GM18505 (cell line): ENCODE measurements at regions not wholly inside any gene's neighbourhood (a gene's known extent, or its start where the extent isn't known, plus 50 kb on each side); places are given as distances from the start of the nearest gene placed in this dataset.
"Not testable (repeated sequence)": the region's sequence is repeated elsewhere in the genome, so short reads cannot be mapped to it uniquely, and the experiment has no call there.

Source experiments
- ATAC-seq: cut with Tn5 transposase; IDR thresholded peaks from one replicate; pipeline ENCODE4 v1.9.1; 2021; ENCODE audit not compliant: unreplicated experiment
- POLR2A ChIP-seq: IDR thresholded peaks from 4 replicates; pipeline ENCODE4 v1.6.1; 2011; ENCODE audit warnings: borderline replicate concordance; ENCODE audit not compliant: insufficient read depth, insufficient read length; ENCODE audit errors: extremely low read depth

DNA sequence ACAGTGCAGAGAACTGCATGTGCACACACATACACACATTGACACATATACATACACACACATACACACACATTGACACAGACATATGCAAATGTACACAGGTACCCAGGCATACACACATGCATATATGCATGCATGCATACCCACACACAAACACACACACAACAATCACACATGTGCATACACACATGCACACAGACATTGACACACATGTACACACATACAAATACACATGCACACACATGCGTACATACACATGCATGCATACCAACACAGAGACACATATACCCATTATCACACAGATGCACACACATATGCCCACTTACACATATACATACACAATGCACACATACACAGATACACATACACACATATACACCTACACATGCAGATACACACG lies 299.6 kb upstream of the ADCY2 start:
- no peak for TF ChIP-seq POLR2A
- no peak for ATAC-seq

DNA sequence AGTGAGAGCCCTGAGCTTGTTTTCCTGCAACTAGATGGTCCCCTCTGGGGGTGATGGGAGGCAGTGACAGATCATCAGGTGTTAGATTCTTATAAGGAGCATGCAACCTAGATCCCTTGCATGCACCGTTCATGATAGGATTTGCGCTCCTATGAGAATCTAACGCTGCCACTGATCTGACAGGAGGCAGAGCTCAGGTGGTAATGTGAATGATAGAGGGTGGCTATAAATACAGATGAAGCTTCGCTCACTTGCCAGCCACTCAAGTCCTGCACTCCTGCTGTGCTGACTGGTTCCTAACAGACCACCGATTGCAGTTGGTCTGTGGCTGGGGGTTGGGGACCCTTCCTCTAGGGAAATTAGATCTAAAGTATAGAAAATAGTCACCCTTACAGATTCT lies 290.6 kb upstream of the ADCY2 start:
- no peak for TF ChIP-seq POLR2A
- ATAC-seq = no peak

DNA sequence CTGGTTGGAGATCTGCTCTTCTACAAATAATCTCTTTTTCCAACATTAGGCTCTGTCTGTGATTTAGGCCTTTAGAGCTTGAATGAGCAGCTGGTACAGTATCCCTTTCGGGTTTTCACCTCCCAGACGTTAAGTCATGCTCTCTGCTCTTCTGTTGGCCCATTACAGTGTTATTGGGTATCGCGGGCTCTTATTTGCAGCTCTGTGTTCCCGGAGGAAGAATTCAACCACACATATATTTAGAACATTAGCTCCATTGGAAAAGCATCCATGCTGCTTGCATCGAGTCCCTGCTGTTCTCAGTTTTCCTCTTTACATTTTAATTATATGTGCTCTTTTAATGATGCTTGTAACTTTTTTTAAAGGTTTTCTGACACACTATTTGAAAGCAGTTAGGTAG lies 278.0 kb upstream of the ADCY2 start:
- no peak for ATAC-seq
- TF ChIP-seq POLR2A = no peak

DNA sequence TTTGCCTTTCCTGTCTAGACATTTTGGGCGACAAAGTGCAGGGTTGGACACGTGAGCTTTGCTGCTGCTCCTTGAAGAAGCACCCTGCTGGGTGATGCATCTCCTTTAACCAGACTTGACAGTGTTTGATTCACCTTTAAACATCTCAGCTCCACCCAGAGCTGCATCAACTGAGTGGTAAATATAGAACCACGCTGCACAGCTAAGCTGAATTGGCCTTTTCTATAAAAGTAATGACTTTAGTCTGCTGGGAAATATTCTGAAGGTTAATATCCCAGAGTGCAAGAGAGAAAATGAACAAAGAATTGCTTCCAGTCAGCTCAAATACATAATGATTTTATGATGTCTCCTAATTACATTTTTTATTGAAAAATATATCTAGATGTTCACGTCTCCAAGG lies 264.3 kb upstream of the ADCY2 start:
- ATAC-seq = no peak
- TF ChIP-seq POLR2A = no peak

DNA sequence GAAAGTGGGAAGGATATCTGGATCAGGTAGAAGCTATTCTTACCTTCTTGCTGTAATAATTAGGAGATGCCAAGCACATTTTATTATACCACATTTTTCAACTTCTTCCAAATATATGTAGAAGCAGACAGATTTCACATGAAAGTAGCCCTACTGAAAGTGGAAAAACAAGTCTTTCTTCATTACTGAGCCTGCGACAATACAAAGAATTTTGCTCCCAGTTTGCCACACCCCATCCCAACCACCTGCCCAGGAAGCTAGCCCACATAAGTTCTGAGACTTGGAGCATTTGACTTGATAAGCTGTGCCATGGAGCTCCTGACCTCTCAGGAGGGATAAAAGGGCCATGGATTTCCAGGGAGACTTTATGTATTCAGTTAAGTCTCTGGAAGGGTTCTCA lies 249.1 kb upstream of the ADCY2 start:
- ATAC-seq = no peak
- TF ChIP-seq POLR2A = no peak

DNA sequence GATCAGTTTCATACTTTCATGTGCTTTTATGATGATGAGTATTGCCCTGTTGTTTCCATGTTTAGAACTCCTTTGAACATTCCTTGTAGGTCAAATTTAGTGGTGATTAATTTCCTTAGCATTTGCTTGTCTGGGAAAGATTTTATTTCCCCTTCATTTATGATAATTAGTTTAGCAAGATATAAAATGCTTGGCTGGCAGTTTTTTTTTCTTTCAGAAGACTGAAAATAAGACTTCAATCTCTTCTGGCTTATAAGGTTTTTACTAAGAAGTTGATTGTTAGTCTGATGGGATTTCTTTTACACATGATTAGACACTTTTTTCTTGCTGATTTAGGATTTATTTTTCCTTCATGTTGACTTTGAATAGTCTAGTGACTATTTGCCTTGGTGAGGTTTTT lies 238.9 kb upstream of the ADCY2 start:
- ATAC-seq = no peak
- no peak for TF ChIP-seq POLR2A

DNA sequence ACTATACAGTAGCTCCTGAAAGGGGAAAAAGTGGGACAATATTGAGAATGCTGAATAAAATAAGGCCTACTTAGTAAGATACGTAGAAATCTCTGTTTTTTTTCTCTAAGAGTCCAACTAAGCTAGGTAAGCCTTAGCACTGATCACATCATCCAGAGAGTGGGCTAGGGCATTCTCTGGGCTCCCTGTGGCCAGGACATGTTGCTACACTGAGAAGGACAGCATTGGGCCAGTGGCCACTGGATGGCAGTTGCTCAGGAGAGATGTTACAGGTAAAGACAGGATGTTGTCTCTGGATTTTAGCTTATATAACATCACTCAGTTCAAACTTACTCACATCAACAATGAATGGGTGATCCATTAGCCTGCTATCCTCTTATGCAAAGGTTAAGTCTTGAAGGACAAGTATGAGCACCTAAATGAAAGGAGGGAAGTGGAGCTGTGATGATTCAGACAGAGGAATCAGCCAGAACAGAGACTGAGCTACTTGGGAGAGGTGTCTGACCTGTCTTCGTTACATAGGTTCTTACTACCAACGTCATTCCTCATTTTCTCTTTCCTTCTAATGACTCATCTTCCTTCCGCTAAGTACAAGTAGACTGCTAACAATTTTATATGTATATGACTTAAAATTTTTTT lies 226.6 kb upstream of the ADCY2 start:
- ATAC-seq = no peak

DNA sequence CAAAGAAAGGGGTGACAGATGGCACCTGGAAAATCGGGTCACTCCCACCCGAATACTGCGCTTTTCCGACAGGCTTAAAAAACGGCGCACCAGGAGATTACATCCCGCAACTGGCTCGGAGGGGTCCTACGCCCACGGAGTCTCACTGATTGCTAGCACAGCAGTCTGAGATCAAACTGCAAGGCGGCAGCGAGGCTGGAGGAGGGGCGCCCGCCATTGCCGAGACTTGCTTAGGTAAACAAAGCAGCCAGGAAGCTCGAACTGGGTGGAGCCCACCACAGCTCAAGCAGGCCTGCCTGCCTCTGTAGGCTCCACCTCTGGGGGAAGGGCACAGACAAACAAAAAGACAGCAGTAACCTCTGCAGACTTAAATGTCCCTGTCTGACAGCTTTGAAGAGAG lies 225.2 kb upstream of the ADCY2 start:
- not testable (repeated sequence) for ATAC-seq

More for the DNA sequence above, 226.6 kb upstream of the ADCY2 start:
- no peak for TF ChIP-seq POLR2A

DNA sequence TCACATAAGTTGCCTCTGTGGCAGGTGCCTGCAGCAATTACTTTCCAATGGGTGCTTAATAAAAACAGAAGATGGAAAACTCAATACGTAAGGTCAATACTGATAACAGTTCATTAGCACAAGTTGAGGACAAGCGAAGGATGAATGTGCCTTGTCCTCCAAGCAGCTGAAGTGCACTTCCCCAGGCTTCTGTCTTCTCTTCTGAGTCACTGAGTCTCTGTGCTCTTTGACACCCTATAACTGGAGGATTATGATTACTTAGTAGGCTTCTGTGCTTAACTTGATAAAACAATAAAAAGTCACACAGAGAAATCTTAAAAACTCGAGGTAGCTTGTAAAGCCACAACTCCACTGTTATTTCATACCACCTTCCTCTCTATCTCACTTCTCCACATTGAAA lies 216.6 kb upstream of the ADCY2 start:
- no peak for ATAC-seq
- no peak for TF ChIP-seq POLR2A

DNA sequence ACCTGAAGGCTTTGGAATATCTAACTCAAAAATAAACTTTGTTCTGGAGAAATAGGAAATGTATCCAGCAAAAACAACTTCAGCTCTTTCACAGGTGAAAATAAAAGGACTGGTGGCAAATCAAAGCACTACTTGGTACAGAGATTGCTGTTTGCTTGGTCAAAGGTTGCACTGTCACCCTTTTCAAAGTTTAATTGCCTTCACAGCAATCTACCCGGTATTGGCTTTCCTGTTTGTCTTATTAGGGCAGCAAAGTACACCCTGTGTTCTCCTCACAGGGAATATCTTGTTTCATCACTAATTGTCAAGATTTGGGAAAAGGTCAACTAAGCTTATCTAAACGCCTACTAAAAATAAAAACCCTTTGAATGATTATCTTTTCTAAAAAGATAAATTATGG lies 214.1 kb upstream of the ADCY2 start:
- no peak for TF ChIP-seq POLR2A

DNA sequence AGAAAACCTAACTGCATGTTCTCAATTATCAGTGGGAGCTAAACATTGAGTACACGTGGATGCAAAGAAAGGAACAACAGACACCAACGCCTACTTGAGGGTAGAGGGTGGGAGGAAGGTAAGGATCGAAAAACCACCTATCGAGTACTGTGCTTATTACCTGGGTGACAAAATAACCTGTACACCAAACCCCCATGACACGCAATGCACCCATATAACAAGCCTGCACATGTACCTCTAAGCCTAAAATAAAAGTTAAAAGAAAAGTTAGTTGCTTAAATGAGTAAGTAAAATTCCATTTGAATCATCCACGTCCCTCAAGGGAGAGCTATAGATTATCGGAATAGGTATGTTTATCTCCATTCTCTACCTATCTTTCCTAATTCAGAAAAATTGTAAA lies 210.2 kb upstream of the ADCY2 start:
- ATAC-seq = no peak
- no peak for TF ChIP-seq POLR2A

More for the DNA sequence above, 214.1 kb upstream of the ADCY2 start:
- no peak for ATAC-seq

DNA sequence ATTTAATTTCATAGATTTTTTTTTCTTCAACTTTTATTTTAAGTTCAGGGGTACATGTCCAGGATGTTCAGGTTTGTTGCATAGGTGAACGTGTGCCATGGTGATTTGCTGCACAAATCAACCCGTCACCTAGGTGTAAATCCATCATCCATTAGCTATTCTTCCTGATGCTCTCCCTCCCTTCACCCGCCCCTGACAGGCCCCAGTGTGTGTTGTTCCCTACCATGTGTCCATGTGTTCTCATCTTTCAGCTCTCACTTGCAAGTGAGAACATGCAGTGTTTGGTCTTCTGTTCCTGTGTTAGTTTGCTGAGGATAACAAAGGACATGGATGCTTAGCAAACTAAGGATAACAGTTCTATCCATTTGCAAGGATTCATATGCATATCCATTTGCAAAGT lies 209.1 kb upstream of the ADCY2 start:
- no peak for TF ChIP-seq POLR2A
- ATAC-seq = no peak

DNA sequence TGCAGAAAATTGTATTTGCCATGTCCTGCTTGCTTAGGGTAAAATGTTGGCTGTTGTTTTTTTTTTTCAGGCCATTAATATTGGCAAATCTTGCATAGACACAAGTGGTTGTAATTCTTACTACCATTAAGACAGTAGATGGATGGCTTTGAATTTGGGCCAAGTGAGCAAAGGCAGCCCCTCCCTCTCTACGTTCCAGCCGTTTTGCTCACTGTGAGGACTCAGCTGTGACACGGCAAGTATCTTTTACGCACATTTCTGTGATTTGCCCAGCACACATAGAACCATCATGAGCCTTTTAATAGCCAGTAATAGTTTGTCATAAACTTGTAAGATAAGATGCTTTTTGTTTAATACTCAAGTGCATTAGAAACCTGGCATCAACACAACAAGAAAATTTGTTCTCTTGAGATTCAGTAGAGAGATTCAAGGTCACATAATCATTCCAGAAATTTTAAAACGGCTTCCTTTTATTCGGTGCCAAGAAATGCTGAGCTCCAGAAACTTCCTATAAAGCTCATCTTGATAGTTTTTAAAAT lies 205.2 kb upstream of the ADCY2 start:
- TF ChIP-seq POLR2A = no peak
- ATAC-seq = no peak

DNA sequence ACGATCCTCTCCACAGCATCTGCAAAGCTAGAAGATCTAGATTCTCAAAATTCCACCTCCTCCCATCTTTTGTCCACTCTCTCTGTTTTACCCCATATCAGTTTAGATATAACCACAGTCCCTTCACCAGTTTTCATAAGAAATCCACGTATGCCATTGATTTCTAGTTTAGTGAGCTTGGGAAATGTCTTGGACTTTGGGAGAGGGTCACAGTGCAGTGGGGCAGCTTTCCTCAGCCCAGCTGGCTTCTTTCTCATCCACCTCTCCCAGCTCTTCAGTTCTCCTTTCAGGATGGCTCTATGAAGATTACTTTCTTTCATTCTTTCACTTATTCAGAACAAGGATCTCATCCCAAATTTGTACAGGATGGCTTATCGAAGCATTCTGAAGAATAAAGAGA lies 203.9 kb upstream of the ADCY2 start:
- TF ChIP-seq POLR2A = no peak
- ATAC-seq = no peak

DNA sequence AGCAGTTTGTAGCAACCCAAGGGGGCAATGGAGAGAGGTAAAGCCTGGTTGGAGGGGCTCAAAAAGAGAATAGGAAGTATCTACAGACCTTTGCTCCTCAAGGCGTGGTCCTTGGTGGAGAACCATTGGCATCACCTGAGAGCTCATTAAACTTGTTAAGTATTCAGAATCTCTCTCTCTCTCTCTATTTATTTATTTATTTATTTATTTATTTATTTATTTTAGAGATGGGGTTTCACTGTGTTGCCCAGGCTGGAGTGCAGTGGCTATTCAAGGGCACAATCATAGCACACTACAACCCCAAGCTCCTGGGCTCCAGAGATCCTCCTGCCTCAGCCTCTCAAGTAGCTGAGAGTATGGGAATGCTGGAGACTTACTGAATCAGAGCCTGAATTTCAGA lies 193.1 kb upstream of the ADCY2 start:
- TF ChIP-seq POLR2A = no peak
- no peak for ATAC-seq
